BJ (cell line): ENCODE measurements at regions not wholly inside any gene's neighbourhood (a gene's known extent, or its start where the extent isn't known, plus 50 kb on each side); places are given as distances from the start of the nearest gene placed in this dataset.

Source experiments
- CTCF ChIA-PET: fragments of 350-600 bp; formaldehyde crosslinking; extraction: SDS; loops from one replicate; lab custom pipeline; 2021; ENCODE audit warnings: antibody characterized with exemption, inconsistent platforms; lab: Yijun Ruan, JAX
- POLR2A ChIA-PET: fragments of 300-600 bp; sonication (Branson Sonifier 250); formaldehyde crosslinking; extraction: SDS; loops from one replicate; lab custom pipeline; 2021; ENCODE audit warnings: antibody characterized with exemption; lab: Charles Lee
- DNase-seq: peaks from one replicate; pipeline ENCODE4 v3.0.0-alpha.2; 2011; ENCODE audit warnings: low read depth
- H3K27me3 ChIP-seq: 2 replicates; pipeline ENCODE4 v1.6.0; 2011; ENCODE audit warnings: low read length; ENCODE audit not compliant: control insufficient read depth, insufficient read depth
- H3K36me3 ChIP-seq: 2 replicates; pipeline ENCODE4 v1.5.1; 2011; ENCODE audit warnings: low read length; ENCODE audit not compliant: control insufficient read depth, insufficient read depth
- H3K4me3 ChIP-seq: 2 replicates; pipeline ENCODE4 v1.5.1; 2011; ENCODE audit warnings: low read depth, mild to moderate bottlenecking, control low read depth, low read length
- TF ChIP-seq, protein P1 (sequence below): IDR thresholded peaks from 2 replicates; pipeline ENCODE4 v1.5.1; 2011; ENCODE audit warnings: low read depth, mild to moderate bottlenecking, control low read depth, inconsistent platforms, low read length, moderate library complexity; ENCODE audit not compliant: insufficient read depth

DNA sequence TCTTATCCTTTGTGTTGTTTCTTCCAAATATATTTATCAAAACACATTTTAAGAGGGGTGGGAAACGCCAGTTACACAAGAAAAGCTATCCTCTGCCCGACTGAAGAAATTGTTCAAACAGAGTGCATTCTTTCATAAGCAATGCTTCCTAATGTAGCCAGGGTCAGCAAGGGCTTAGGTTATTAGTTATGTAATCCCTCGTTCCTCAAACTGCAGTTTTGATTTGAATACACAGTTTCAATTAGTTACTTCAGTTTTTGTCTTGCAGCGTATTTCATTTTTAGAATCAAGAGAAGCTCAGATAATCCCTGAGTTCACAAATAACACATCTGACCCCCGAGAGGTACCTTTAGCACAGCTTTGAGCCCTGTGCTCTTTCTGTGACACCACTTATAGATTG is 141.7 kb upstream of the NRIP1 start:
- Histone ChIP-seq H3K27me3 (no peaks in the 10 kb centered on the region), H3K36me3 (no peaks in the 10 kb centered on the region), H3K4me3 (no peak overlapping the region)
- POLR2A ChIA-PET = no interaction called here
- DNase-seq = no peak
- CTCF ChIA-PET = no interaction called here
- TF ChIP-seq, protein P1, sequence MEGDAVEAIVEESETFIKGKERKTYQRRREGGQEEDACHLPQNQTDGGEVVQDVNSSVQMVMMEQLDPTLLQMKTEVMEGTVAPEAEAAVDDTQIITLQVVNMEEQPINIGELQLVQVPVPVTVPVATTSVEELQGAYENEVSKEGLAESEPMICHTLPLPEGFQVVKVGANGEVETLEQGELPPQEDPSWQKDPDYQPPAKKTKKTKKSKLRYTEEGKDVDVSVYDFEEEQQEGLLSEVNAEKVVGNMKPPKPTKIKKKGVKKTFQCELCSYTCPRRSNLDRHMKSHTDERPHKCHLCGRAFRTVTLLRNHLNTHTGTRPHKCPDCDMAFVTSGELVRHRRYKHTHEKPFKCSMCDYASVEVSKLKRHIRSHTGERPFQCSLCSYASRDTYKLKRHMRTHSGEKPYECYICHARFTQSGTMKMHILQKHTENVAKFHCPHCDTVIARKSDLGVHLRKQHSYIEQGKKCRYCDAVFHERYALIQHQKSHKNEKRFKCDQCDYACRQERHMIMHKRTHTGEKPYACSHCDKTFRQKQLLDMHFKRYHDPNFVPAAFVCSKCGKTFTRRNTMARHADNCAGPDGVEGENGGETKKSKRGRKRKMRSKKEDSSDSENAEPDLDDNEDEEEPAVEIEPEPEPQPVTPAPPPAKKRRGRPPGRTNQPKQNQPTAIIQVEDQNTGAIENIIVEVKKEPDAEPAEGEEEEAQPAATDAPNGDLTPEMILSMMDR = no peak

- H3K4me3 ChIP-seq = no peak overlapping the region
- H3K36me3 ChIP-seq = no peaks in the 10 kb centered on the region
- ChIA-PET CTCF (no interaction called here), POLR2A (no interaction called here)
- TF ChIP-seq, protein P1 = no peak
- no peaks in the 10 kb centered on the region for H3K27me3 ChIP-seq
- no peak for DNase-seq
These were observed 142.4 kb upstream of the NRIP1 start for GRCh38 chr21:15207231-15207630.

GRCh38 chr21:15207635-15208370 is 143.0 kb upstream of the NRIP1 start:
- no peaks in the 10 kb centered on the region for H3K36me3 ChIP-seq
- TF ChIP-seq, protein P1 = no peak
- no peaks in the 10 kb centered on the region for H3K27me3 ChIP-seq
- DNase-seq = no peak
- ChIA-PET POLR2A (no interaction called here), CTCF (no interaction called here)
- H3K4me3 ChIP-seq = no peak overlapping the region

DNA sequence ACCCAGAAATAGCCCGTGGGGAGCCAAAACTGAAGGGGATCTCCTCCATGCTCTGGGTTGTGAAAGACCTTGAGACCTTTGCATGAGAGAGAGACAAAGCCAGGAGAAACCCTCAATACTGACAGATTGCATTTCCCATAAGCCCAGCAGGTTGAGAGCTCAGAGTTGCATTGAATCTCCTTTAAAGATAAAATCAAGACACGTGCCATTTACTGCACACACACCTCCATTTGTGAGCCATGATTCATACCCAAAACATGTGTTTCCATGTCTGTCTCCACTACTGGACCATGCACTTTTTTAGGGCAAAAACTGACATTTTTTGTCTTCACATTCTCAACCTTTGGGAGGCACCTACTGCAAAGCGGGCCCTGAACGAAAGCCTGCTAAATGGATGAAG is 144.0 kb upstream of the NRIP1 start:
- Histone ChIP-seq H3K36me3 (no peaks in the 10 kb centered on the region), H3K4me3 (no peak overlapping the region), H3K27me3 (no peaks in the 10 kb centered on the region)
- TF ChIP-seq, protein P1 = no peak
- ChIA-PET POLR2A (no interaction called here), CTCF (no interaction called here)
- no peak for DNase-seq

- DNase-seq = no peak
- POLR2A ChIA-PET = no interaction called here
- TF ChIP-seq, protein P1 = no peak
- H3K27me3 ChIP-seq = no peaks in the 10 kb centered on the region
- no peak overlapping the region for H3K4me3 ChIP-seq
- no peaks in the 10 kb centered on the region for H3K36me3 ChIP-seq
- CTCF ChIA-PET = no interaction called here
These were observed 144.4 kb upstream of the NRIP1 start for GRCh38 chr21:15209224-15209623.
